H9 (cell line): ENCODE measurements at regions not wholly inside any gene's neighbourhood (a gene's known extent, or its start where the extent isn't known, plus 50 kb on each side); places are given as distances from the start of the nearest gene placed in this dataset.
A peak's percentile ranks its signal among the peaks of the same experiment; 100 is the strongest.

Experiments used
- DNase-seq: peaks from one replicate; pipeline ENCODE4 v3.0.0-alpha.2; 2017
- H2AFZ ChIP-seq: one replicate; pipeline ENCODE4 v1.6.1; 2013; ENCODE audit warnings: mild to moderate bottlenecking, low read length, control low read depth, moderate library complexity
- H2AK5ac ChIP-seq: 2 replicates; pipeline ENCODE4 v1.6.1; 2013; ENCODE audit warnings: low read length, control low read depth, mixed read lengths; ENCODE audit not compliant: insufficient read length
- H2BK120ac ChIP-seq: one replicate; pipeline ENCODE4 v1.6.1; 2013; ENCODE audit warnings: low read depth, mild to moderate bottlenecking, low read length, control low read depth, inconsistent platforms; ENCODE audit not compliant: poor library complexity, severe bottlenecking
- H2BK12ac ChIP-seq: 2 replicates; pipeline ENCODE4 v1.6.1; 2013; ENCODE audit warnings: low read length, control low read depth, mixed read lengths, low read depth; ENCODE audit not compliant: insufficient read length
- H2BK15ac ChIP-seq: 2 replicates; pipeline ENCODE4 v1.6.1; 2013; ENCODE audit warnings: low read depth, low read length, control low read depth
- H2BK20ac ChIP-seq: one replicate; pipeline ENCODE4 v1.6.1; 2013; ENCODE audit warnings: low read depth, mild to moderate bottlenecking, low read length, control low read depth, inconsistent platforms; ENCODE audit not compliant: poor library complexity, severe bottlenecking
- H2BK5ac ChIP-seq: 2 replicates; pipeline ENCODE4 v1.6.1; 2013; ENCODE audit warnings: low read length, control low read depth, mixed read lengths; ENCODE audit not compliant: insufficient read length
- H3K14ac ChIP-seq: 2 replicates; pipeline ENCODE4 v1.6.1; 2013; ENCODE audit warnings: low read length, control low read depth; ENCODE audit not compliant: insufficient read depth
- H3K18ac ChIP-seq: 2 replicates; pipeline ENCODE4 v1.6.1; 2013; ENCODE audit warnings: low read depth, mild to moderate bottlenecking, mixed read lengths, low read length, control low read depth; ENCODE audit not compliant: insufficient read length
- H3K23ac ChIP-seq: 2 replicates; pipeline ENCODE4 v1.6.1; 2013; ENCODE audit warnings: low read length, control low read depth, mixed read lengths, low read depth; ENCODE audit not compliant: insufficient read length
- H3K23me2 ChIP-seq: 2 replicates; pipeline ENCODE4 v1.6.1; 2013; ENCODE audit warnings: low read depth, mild to moderate bottlenecking, mixed read lengths, low read length, control low read depth; ENCODE audit not compliant: insufficient read length, poor library complexity, severe bottlenecking
- H3K27ac ChIP-seq: 2 replicates; pipeline ENCODE4 v1.5.1; 2013; ENCODE audit warnings: low read length, control low read depth, mixed read lengths, low read depth; ENCODE audit not compliant: insufficient read length
- H3K27me3 ChIP-seq: 2 replicates; pipeline ENCODE4 v1.6.1; 2013; ENCODE audit warnings: low read length, control low read depth, inconsistent platforms; ENCODE audit not compliant: insufficient read depth
- H3K4ac ChIP-seq: 2 replicates; pipeline ENCODE4 v1.6.1; 2013; ENCODE audit warnings: low read depth, mild to moderate bottlenecking, control low read depth, inconsistent platforms, low read length, moderate library complexity
- H3K4me1 ChIP-seq: 2 replicates; pipeline ENCODE4 v1.6.1; 2013; ENCODE audit warnings: low read length, control low read depth, inconsistent platforms; ENCODE audit not compliant: insufficient read depth
- H3K4me2 ChIP-seq: 2 replicates; pipeline ENCODE4 v1.6.1; 2013; ENCODE audit warnings: low read length, control low read depth, mixed read lengths; ENCODE audit not compliant: insufficient read length, insufficient read depth
- H3K56ac ChIP-seq: 2 replicates; pipeline ENCODE4 v1.6.1; 2013; ENCODE audit warnings: low read depth, mild to moderate bottlenecking, mixed read lengths, low read length, control low read depth; ENCODE audit not compliant: insufficient read length
- H3K79me1 ChIP-seq: 2 replicates; pipeline ENCODE4 v1.6.1; 2013; ENCODE audit warnings: low read depth, mild to moderate bottlenecking, moderate library complexity, low read length, control low read depth, inconsistent platforms; ENCODE audit not compliant: insufficient read depth, poor library complexity, severe bottlenecking
- H3K79me2 ChIP-seq: 2 replicates; pipeline ENCODE4 v1.6.1; 2013; ENCODE audit warnings: low read length, control low read depth, inconsistent platforms; ENCODE audit not compliant: insufficient read depth
- H3K9ac ChIP-seq: 2 replicates; pipeline ENCODE4 v1.6.1; 2013; ENCODE audit warnings: low read length, control low read depth, mixed read lengths; ENCODE audit not compliant: insufficient read length; ENCODE audit errors: extremely low read depth
- H3K9me3 ChIP-seq: one replicate; pipeline ENCODE4 v1.6.1; 2013; ENCODE audit warnings: low read depth, low read length, inconsistent platforms; ENCODE audit not compliant: control insufficient read depth
- H3T11ph ChIP-seq: one replicate; pipeline ENCODE4 v1.6.1; 2013; ENCODE audit warnings: mild to moderate bottlenecking, low read length, control low read depth, inconsistent platforms
- H4K20me1 ChIP-seq: one replicate; pipeline ENCODE4 v1.6.1; 2013; ENCODE audit not compliant: control insufficient read depth, insufficient read length, insufficient read depth
- H4K5ac ChIP-seq: 2 replicates; pipeline ENCODE4 v1.6.1; 2013; ENCODE audit warnings: low read depth, mild to moderate bottlenecking, mixed read lengths, low read length, control low read depth; ENCODE audit not compliant: insufficient read length
- H4K8ac ChIP-seq: replicated peaks from 2 replicates; pipeline ENCODE4 v1.6.1; 2013; ENCODE audit warnings: low read length, control low read depth, mixed read lengths, low read depth; ENCODE audit not compliant: insufficient read length
- H4K91ac ChIP-seq: 2 replicates; pipeline ENCODE4 v1.6.1; 2013; ENCODE audit warnings: low read depth, mild to moderate bottlenecking, moderate library complexity, mixed read lengths, low read length, control low read depth; ENCODE audit not compliant: insufficient read length
- H3K27ac Mint-ChIP-seq, 3 experiments: 2 replicates in 2 of 3; 3 replicates in 1 of 3; pipeline ENCODE4 v1.8.0; 2020 to 2021; ENCODE audit warnings: mixed read lengths in 3 of 3, mild to moderate bottlenecking in 1 of 3, moderate library complexity in 1 of 3
- H3K27me3 Mint-ChIP-seq: 2 replicates; pipeline ENCODE4 v1.8.0; 2021; ENCODE audit warnings: low read depth, mild to moderate bottlenecking, moderate library complexity, mixed read lengths
- H3K36me3 Mint-ChIP-seq, 3 experiments: 2 replicates in 2 of 3; 3 replicates in 1 of 3; pipeline ENCODE4 v1.8.0; 2020 to 2021; ENCODE audit warnings: low read depth in 3 of 3, mixed read lengths in 3 of 3; ENCODE audit not compliant: insufficient read depth in 1 of 3
- H3K4me1 Mint-ChIP-seq, 2 experiments: 2 replicates each; pipeline ENCODE4 v1.8.0; 2020; ENCODE audit warnings: mixed read lengths in 2 of 2
- H3K4me3 Mint-ChIP-seq, 2 experiments: 2 replicates in 1 of 2; 3 replicates in 1 of 2; pipeline ENCODE4 v1.8.0; 2020 to 2021; ENCODE audit warnings: mild to moderate bottlenecking in 2 of 2, mixed read lengths in 2 of 2, moderate library complexity in 1 of 2
- H3K9me3 Mint-ChIP-seq, 2 experiments: 2 replicates in 1 of 2; 3 replicates in 1 of 2; pipeline ENCODE4 v1.8.0; 2020; ENCODE audit warnings: mild to moderate bottlenecking in 2 of 2, mixed read lengths in 2 of 2, moderate library complexity in 1 of 2
- WGBS: extraction: QIAGEN DNeasy Blood & Tissue Kit; methylation state at CpG from one replicate; pipeline ENCODE4 v1.1.7; 2013; ENCODE audit warnings: missing lambda C conversion rate, low lambda C conversion rate, mixed read lengths; ENCODE audit not compliant: insufficient read length; ENCODE audit errors: extremely low coverage; 5-methylcytosine and 5-hydroxymethylcytosine counted together
- TF ChIP-seq, protein P1 (sequence below): fragments of 200-600 bp; sonication (generic); conservative IDR thresholded peaks from 3 replicates; pipeline ENCODE4 v1.8.0; 2021; ENCODE audit warnings: antibody characterized with exemption, mild to moderate bottlenecking

DNA sequence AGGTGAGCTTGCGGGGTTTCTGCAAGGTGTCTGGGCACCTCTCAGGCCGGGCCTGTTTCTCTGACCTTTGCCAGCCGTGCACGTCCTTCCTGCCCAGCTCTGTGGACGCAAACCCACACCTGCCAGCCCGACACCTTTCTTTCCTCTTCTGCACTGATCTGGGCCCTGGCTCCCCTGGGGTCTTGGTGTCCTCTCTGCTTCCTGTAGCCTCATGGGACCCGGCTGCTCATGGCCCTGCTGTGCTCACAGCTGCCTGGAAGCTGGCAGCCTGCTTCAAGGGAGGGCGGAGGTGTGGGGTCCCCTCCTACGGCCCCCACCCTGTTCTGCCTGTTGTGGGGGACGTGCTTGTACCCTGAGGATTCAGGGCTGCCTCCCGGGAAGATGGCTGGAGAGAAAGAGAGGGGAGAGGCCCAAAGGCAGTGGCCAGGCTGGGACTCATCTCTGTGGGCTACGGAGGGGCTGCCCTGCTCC, 342.4 kb downstream of the SEC14L1 start:
- no peak for DNase-seq
- Histone ChIP-seq H3K4me1 (peaks cover 2% of the 10 kb centered on the region; the same call in 1 of the 2 replicates), H2AFZ (no peak overlapping the region), H2BK5ac (no peak overlapping the region), H3K56ac (no peak overlapping the region), H3K14ac (no peak overlapping the region), H3K9me3 (no peaks in the 10 kb centered on the region), H3K79me2 (peaks cover 16% of the 10 kb centered on the region; the same call in 1 of the 2 replicates), H3K9ac (no peak overlapping the region), H2BK20ac (no peak overlapping the region), H4K20me1 (no peaks in the 10 kb centered on the region), H2BK15ac (no peak overlapping the region), H4K5ac (no peak overlapping the region), H4K91ac (no peak overlapping the region), H2BK12ac (no peak overlapping the region), H3K27me3 (no peaks in the 10 kb centered on the region), H3K4me2 (no peak overlapping the region), H3K23me2 (no peaks in the 10 kb centered on the region), H3K79me1 (peaks cover 4% of the 10 kb centered on the region), H3K18ac (no peak overlapping the region), H3T11ph (no peak overlapping the region), H3K23ac (no peak overlapping the region), H3K4ac (no peak overlapping the region), H4K8ac (no peak overlapping the region), H2BK120ac (no peak overlapping the region), H3K27ac (no peak overlapping the region), H2AK5ac (no peak overlapping the region)
- peaks cover 17 to 25% of the 10 kb centered on the region in 2 experiments for H3K4me1 Mint-ChIP-seq
- TF ChIP-seq, protein P1, sequence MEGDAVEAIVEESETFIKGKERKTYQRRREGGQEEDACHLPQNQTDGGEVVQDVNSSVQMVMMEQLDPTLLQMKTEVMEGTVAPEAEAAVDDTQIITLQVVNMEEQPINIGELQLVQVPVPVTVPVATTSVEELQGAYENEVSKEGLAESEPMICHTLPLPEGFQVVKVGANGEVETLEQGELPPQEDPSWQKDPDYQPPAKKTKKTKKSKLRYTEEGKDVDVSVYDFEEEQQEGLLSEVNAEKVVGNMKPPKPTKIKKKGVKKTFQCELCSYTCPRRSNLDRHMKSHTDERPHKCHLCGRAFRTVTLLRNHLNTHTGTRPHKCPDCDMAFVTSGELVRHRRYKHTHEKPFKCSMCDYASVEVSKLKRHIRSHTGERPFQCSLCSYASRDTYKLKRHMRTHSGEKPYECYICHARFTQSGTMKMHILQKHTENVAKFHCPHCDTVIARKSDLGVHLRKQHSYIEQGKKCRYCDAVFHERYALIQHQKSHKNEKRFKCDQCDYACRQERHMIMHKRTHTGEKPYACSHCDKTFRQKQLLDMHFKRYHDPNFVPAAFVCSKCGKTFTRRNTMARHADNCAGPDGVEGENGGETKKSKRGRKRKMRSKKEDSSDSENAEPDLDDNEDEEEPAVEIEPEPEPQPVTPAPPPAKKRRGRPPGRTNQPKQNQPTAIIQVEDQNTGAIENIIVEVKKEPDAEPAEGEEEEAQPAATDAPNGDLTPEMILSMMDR, result no peak
- H3K4me3 Mint-ChIP-seq, result no peak overlapping the region
- H3K9me3 Mint-ChIP-seq, result no peaks in the 10 kb centered on the region
- WGBS, result no CpG with 5 or more reads among the region's 12 CpGs
- H3K27ac Mint-ChIP-seq, result peak overlapping the region in 1 of 3 experiments; percentile 82; a peak in 1 of 7 replicates
- H3K27me3 Mint-ChIP-seq, result no peaks in the 10 kb centered on the region
- H3K36me3 Mint-ChIP-seq, result peaks cover 18 to 21% (median 21%) of the 10 kb centered on the region in 3 experiments; a peak in 6 of 7 replicates
